HG03139 (cell line): ENCODE measurements at regions not wholly inside any gene's neighbourhood (a gene's known extent, or its start where the extent isn't known, plus 50 kb on each side); places are given as distances from the start of the nearest gene placed in this dataset.

Experiments
- ATAC-seq: cut with Tn5 transposase; IDR thresholded peaks from one replicate; pipeline ENCODE4 v1.9.1; 2021; ENCODE audit not compliant: unreplicated experiment

- ATAC-seq = no peak
Observed at GRCh38 chr3:148203297-148204010, 494.2 kb upstream of the AGTR1 start.

- no peak for ATAC-seq
Observed at GRCh38 chr3:148204131-148204530, 493.6 kb upstream of the AGTR1 start.

- no peak for ATAC-seq
Observed at GRCh38 chr3:148205977-148206376, 491.7 kb upstream of the AGTR1 start.

- ATAC-seq = no peak
Observed at GRCh38 chr3:148206446-148206845, 491.3 kb upstream of the AGTR1 start.

GRCh38 chr3:148208975-148209374 is 488.7 kb upstream of the AGTR1 start:
- ATAC-seq = no peak

GRCh38 chr3:148211725-148212124 is 486.0 kb upstream of the AGTR1 start:
- ATAC-seq = peak; percentile 80

- no peak for ATAC-seq
Observed at GRCh38 chr3:148214705-148215104, 483.0 kb upstream of the AGTR1 start.

- ATAC-seq = no peak
Observed at GRCh38 chr3:148217317-148217716, 480.4 kb upstream of the AGTR1 start.

- no peak for ATAC-seq
Observed at GRCh38 chr3:148218222-148218621, 479.5 kb upstream of the AGTR1 start.

- no peak for ATAC-seq
Observed at GRCh38 chr3:148219999-148220398, 477.7 kb upstream of the AGTR1 start.

- no peak for ATAC-seq
Observed at GRCh38 chr3:148221303-148221702, 476.4 kb upstream of the AGTR1 start.

- ATAC-seq = no peak
Observed at GRCh38 chr3:148223266-148223665, 474.4 kb upstream of the AGTR1 start.

GRCh38 chr3:148226246-148226645 is 471.5 kb upstream of the AGTR1 start:
- ATAC-seq = no peak

GRCh38 chr3:148227534-148227933 is 470.2 kb upstream of the AGTR1 start:
- ATAC-seq = no peak

- peak; percentile 49 for ATAC-seq
Observed at GRCh38 chr3:148229107-148229506, 468.6 kb upstream of the AGTR1 start.

- ATAC-seq = no peak
Observed at GRCh38 chr3:148230473-148230872, 467.2 kb upstream of the AGTR1 start.

GRCh38 chr3:148232389-148232788 is 465.3 kb upstream of the AGTR1 start:
- no peak for ATAC-seq

GRCh38 chr3:148233403-148233802 is 464.3 kb upstream of the AGTR1 start:
- ATAC-seq = no peak

- no peak for ATAC-seq
Observed at GRCh38 chr3:148234536-148234935, 463.2 kb upstream of the AGTR1 start.

GRCh38 chr3:148235566-148235965 is 462.1 kb upstream of the AGTR1 start:
- ATAC-seq = no peak

GRCh38 chr3:148238421-148238821 is 459.3 kb upstream of the AGTR1 start:
- no peak for ATAC-seq

- no peak for ATAC-seq
Observed at GRCh38 chr3:148240351-148240750, 457.4 kb upstream of the AGTR1 start.

GRCh38 chr3:148243609-148244008 is 454.1 kb upstream of the AGTR1 start:
- ATAC-seq = no peak
